ENCODE measurements at regions not wholly inside any gene's neighbourhood (a gene's known extent, or its start where the extent isn't known, plus 50 kb on each side); places are given as distances from the start of the nearest gene placed in this dataset.

- Histone ChIP-seq H3K4me1 (ENCODE audit: insufficient read depth, low read length) (peaks cover 4% of the 10 kb centered on the region), H3K9ac (ENCODE audit: low read depth, low read length) (no peak overlapping the region), H2AFZ (ENCODE audit: low read depth, low read length) (no peak overlapping the region), H3K27me3 (ENCODE audit: insufficient read depth, low read length, poor library complexity) (no peaks in the 10 kb centered on the region), H4K20me1 (ENCODE audit: insufficient read depth, low read length) (no peaks in the 10 kb centered on the region), H3K79me2 (ENCODE audit: insufficient read depth, low read length) (no peaks in the 10 kb centered on the region), H3K4me2 (ENCODE audit: insufficient read depth, low read length) (no peak overlapping the region), H3K27ac (ENCODE audit: low read length) (no peak overlapping the region), H3K9me3 (ENCODE audit: insufficient read depth, low read length, severe bottlenecking) (no peaks in the 10 kb centered on the region), H3K4me3 (ENCODE audit: low read depth in 1 of 2, low read length in 2 of 2) (no peak overlapping the region), H3K36me3 (ENCODE audit: insufficient read depth, low read length) (no peaks in the 10 kb centered on the region)
- DNase-seq (no peak), ATAC-seq (ENCODE audit: insufficient read depth, low read depth) (no peak)
- no peak for TF ChIP-seq EZH2 (IDR thresholded peaks at IDR 0.05; ENCODE audit: borderline replicate concordance, low read depth, low read length, severe bottlenecking)
- no peak for TF ChIP-seq CTCF (IDR thresholded peaks at IDR 0.05; ENCODE audit: borderline replicate concordance, extremely low read depth, low read length, poor library complexity, severe bottlenecking)
Measured at GRCh38 chr2:59259913-59260312, 1018.8 kb upstream of the FANCL start.

- Histone ChIP-seq H3K27ac (ENCODE audit: low read length) (no peak overlapping the region), H3K9me3 (ENCODE audit: insufficient read depth, low read length, severe bottlenecking) (no peaks in the 10 kb centered on the region), H3K36me3 (ENCODE audit: insufficient read depth, low read length) (no peaks in the 10 kb centered on the region), H4K20me1 (ENCODE audit: insufficient read depth, low read length) (no peaks in the 10 kb centered on the region), H3K4me3 (ENCODE audit: low read depth in 1 of 2, low read length in 2 of 2) (no peak overlapping the region), H3K4me2 (ENCODE audit: insufficient read depth, low read length) (no peak overlapping the region), H3K79me2 (ENCODE audit: insufficient read depth, low read length) (no peaks in the 10 kb centered on the region), H2AFZ (ENCODE audit: low read depth, low read length) (0 out of 2 replicates have a peak overlapping the region, but pooled peaks have one; percentile 8), H3K9ac (ENCODE audit: low read depth, low read length) (no peak overlapping the region), H3K27me3 (ENCODE audit: insufficient read depth, low read length, poor library complexity) (no peaks in the 10 kb centered on the region), H3K4me1 (ENCODE audit: insufficient read depth, low read length) (peaks cover 4% of the 10 kb centered on the region)
- no peak for DNase-seq
- peak; percentile 74 for ATAC-seq (ENCODE audit: insufficient read depth, low read depth)
- no peak for TF ChIP-seq CTCF (IDR thresholded peaks at IDR 0.05; ENCODE audit: borderline replicate concordance, extremely low read depth, low read length, poor library complexity, severe bottlenecking)
Measured at GRCh38 chr2:59256290-59256689, 1015.2 kb upstream of the FANCL start.

GRCh38 chr2:59254279-59254678 lies 1013.2 kb upstream of the FANCL start:
- Histone ChIP-seq H3K4me1 (ENCODE audit: insufficient read depth, low read length) (peaks cover 4% of the 10 kb centered on the region), H3K9me3 (ENCODE audit: insufficient read depth, low read length, severe bottlenecking) (no peaks in the 10 kb centered on the region), H3K36me3 (ENCODE audit: insufficient read depth, low read length) (no peaks in the 10 kb centered on the region), H3K27me3 (ENCODE audit: insufficient read depth, low read length, poor library complexity) (no peaks in the 10 kb centered on the region), H3K79me2 (ENCODE audit: insufficient read depth, low read length) (no peaks in the 10 kb centered on the region), H3K4me2 (ENCODE audit: insufficient read depth, low read length) (no peak overlapping the region), H3K4me3 (ENCODE audit: low read depth in 1 of 2, low read length in 2 of 2) (no peak overlapping the region), H3K27ac (ENCODE audit: low read length) (no peak overlapping the region), H3K9ac (ENCODE audit: low read depth, low read length) (no peak overlapping the region), H4K20me1 (ENCODE audit: insufficient read depth, low read length) (no peaks in the 10 kb centered on the region), H2AFZ (ENCODE audit: low read depth, low read length) (no peak overlapping the region)
- no peak for ATAC-seq (ENCODE audit: insufficient read depth, low read depth)
- DNase-seq: no peak
- TF ChIP-seq EZH2 (IDR thresholded peaks at IDR 0.05; ENCODE audit: borderline replicate concordance, low read depth, low read length, severe bottlenecking) (no peak), CTCF (IDR thresholded peaks at IDR 0.05; ENCODE audit: borderline replicate concordance, extremely low read depth, low read length, poor library complexity, severe bottlenecking) (no peak)

- no peak for DNase-seq
- H3K4me2 ChIP-seq (ENCODE audit: insufficient read depth, low read length): no peak overlapping the region
- H3K79me2 ChIP-seq (ENCODE audit: insufficient read depth, low read length): no peaks in the 10 kb centered on the region
- H4K20me1 ChIP-seq (ENCODE audit: insufficient read depth, low read length): no peaks in the 10 kb centered on the region
- H3K4me3 ChIP-seq (ENCODE audit: low read depth in 1 of 2, low read length in 2 of 2): no peak overlapping the region
- H3K4me1 ChIP-seq (ENCODE audit: insufficient read depth, low read length): no peaks in the 10 kb centered on the region
- H3K27ac ChIP-seq (ENCODE audit: low read length): no peak overlapping the region
- no peaks in the 10 kb centered on the region for H3K27me3 ChIP-seq (ENCODE audit: insufficient read depth, low read length, poor library complexity)
- TF ChIP-seq EZH2 (IDR thresholded peaks at IDR 0.05; ENCODE audit: borderline replicate concordance, low read depth, low read length, severe bottlenecking): no peak
- TF ChIP-seq CTCF (IDR thresholded peaks at IDR 0.05; ENCODE audit: borderline replicate concordance, extremely low read depth, low read length, poor library complexity, severe bottlenecking): no peak
- no peak overlapping the region for H2AFZ ChIP-seq (ENCODE audit: low read depth, low read length)
- H3K9ac ChIP-seq (ENCODE audit: low read depth, low read length): no peak overlapping the region
- H3K36me3 ChIP-seq (ENCODE audit: insufficient read depth, low read length): no peaks in the 10 kb centered on the region
- H3K9me3 ChIP-seq (ENCODE audit: insufficient read depth, low read length, severe bottlenecking): no peaks in the 10 kb centered on the region
- no peak for ATAC-seq (ENCODE audit: insufficient read depth, low read depth)
Measured at GRCh38 chr2:59250307-59250677, 1009.2 kb upstream of the FANCL start.
